ENCODE measurements at regions not wholly inside any gene's neighbourhood (a gene's known extent, or its start where the extent isn't known, plus 50 kb on each side); places are given as distances from the start of the nearest gene placed in this dataset.

DNA sequence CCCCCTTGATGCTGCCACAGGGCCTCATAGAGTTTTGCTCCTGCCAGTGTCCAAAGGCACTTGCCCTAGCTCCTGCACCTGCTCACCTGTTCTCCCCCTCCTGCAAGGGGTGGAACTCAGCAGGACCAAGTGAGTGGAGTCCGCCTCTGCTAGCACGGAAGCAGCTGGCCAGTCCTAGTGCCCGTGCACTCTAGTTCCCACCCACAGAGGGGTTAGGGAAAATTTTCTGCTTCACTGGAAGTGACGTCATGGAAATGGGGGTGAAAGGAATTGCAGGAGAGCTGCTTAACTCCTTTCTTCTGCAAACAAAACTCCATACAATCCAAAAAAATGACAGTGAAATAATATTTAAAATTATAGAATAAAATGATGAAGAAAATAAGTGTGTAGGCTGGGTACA is 609.7 kb upstream of the SLITRK1 start:
- no peak for TF ChIP-seq POLR2A (IDR thresholded peaks at IDR 0.05; ENCODE audit: low read depth, low read length)
- DNase-seq (ENCODE audit: insufficient read length, low spot score) (no peak), FAIRE-seq (no peak)

DNA sequence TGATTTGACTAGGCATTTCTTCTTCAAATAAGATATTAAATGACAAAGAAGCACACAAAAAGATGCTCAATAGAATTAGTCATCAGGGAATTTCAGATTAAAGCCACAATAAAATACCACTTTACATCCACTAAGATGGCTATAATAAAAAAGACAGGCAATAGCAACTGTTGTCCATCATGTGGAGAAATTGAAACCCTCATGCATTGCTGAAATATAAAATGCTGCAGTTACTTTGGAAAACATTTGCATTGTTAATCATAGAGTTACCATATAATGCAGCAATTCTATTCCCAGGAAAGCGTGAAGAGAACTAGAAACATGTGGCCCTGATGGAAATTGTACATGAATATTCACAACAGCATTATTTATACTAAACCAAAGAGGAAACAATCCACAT is 605.5 kb upstream of the SLITRK1 start:
- no peak for DNase-seq (ENCODE audit: insufficient read length, low spot score)
- FAIRE-seq: no peak
- TF ChIP-seq POLR2A (IDR thresholded peaks at IDR 0.05; ENCODE audit: low read depth, low read length): no peak

DNA sequence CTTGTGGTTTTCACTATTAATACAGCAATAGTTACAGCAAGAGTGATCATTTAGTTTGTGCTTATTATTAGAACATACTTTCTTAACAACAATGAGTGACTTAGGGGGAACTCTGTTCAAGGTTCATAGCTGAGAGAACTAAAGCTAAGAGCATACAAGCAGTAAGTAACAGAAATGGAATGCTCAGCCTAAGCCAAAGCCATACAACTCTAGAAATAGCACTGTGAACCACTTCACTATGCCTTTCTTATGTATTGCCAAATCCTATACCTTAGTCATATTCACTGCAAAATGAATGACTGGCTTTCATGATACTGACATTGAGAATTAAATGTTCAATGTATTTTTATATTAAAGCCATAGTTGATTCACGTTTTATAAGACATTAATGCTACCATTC is 599.7 kb upstream of the SLITRK1 start:
- DNase-seq (ENCODE audit: insufficient read length, low spot score): no peak
- peak; percentile 50 for FAIRE-seq
- TF ChIP-seq POLR2A (IDR thresholded peaks at IDR 0.05; ENCODE audit: low read depth, low read length): no peak

GRCh38 chr13:84479656-84480055 is 597.4 kb upstream of the SLITRK1 start:
- TF ChIP-seq POLR2A (IDR thresholded peaks at IDR 0.05; ENCODE audit: low read depth, low read length): no peak
- no peak for DNase-seq (ENCODE audit: insufficient read length, low spot score)
- peak; percentile 86 for FAIRE-seq

- TF ChIP-seq POLR2A (IDR thresholded peaks at IDR 0.05; ENCODE audit: low read depth, low read length): no peak
- DNase-seq (ENCODE audit: insufficient read length, low spot score) (no peak), FAIRE-seq (no peak)
Measured at GRCh38 chr13:84470528-84470927, 588.3 kb upstream of the SLITRK1 start.

DNA sequence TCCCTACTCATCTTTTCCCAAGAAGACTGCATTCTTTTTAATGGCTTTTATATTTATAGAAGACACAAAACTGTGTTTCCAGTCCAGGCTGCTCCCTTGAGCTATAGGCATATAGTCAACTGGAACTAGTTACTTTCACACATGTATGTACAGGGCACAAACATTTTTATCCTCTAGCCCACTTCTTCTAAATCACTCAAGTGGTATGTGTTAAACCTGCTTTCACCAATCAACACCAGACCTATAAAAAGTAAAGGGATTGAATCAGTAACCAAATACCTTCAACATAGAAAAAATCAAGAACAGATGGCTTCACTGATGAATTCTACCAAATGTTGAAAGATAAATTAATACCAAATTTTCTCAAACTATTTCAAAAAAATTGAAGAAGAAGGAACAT is 584.2 kb upstream of the SLITRK1 start:
- no peak for FAIRE-seq
- DNase-seq (ENCODE audit: insufficient read length, low spot score): no peak
- TF ChIP-seq POLR2A (IDR thresholded peaks at IDR 0.05; ENCODE audit: low read depth, low read length): no peak

DNA sequence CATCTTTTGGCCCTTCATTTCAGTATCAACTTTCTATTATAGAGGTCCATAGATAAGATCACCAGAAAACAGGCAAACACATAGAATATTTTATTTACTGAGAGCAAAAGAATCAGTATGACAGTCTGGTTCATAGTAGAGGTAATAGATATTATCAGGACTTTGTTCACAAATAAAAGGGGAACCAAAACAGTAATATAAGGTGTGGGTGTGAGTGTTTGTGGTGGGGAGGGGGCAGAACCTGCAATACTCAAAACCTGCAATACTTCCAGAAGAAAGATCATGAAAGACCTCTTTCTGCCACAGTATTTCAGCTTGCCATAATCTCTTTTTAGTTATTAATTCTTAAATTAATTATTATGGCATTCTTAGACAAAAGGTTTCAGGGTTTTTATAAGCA is 578.7 kb upstream of the SLITRK1 start:
- TF ChIP-seq POLR2A (IDR thresholded peaks at IDR 0.05; ENCODE audit: low read depth, low read length): no peak
- DNase-seq (ENCODE audit: insufficient read length, low spot score) (no peak), FAIRE-seq (no peak)

GRCh38 chr13:84455143-84455905 is 573.0 kb upstream of the SLITRK1 start:
- FAIRE-seq (peak; percentile 30), DNase-seq (ENCODE audit: insufficient read length, low spot score) (no peak)
- no peak for TF ChIP-seq POLR2A (IDR thresholded peaks at IDR 0.05; ENCODE audit: low read depth, low read length)

DNA sequence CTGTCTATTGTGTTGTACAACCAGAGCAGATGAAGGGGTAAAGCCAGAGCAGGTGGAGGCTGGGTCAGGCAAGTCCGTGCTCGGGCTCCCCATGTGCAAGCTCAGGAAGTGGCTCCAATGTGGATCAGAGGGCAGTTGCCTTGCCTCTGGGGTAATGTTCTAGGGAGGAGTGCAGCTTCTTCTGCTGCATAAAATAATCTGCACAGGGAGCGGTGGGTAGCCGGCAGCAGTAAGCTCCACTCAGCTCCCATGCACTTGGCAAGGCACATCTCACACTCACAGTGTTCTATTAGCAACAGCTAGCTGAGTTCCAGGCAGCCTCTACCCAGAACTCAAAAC is 565.3 kb upstream of the SLITRK1 start:
- TF ChIP-seq POLR2A (IDR thresholded peaks at IDR 0.05; ENCODE audit: low read depth, low read length): no peak
- FAIRE-seq: no peak
- DNase-seq (ENCODE audit: insufficient read length, low spot score): no peak

DNA sequence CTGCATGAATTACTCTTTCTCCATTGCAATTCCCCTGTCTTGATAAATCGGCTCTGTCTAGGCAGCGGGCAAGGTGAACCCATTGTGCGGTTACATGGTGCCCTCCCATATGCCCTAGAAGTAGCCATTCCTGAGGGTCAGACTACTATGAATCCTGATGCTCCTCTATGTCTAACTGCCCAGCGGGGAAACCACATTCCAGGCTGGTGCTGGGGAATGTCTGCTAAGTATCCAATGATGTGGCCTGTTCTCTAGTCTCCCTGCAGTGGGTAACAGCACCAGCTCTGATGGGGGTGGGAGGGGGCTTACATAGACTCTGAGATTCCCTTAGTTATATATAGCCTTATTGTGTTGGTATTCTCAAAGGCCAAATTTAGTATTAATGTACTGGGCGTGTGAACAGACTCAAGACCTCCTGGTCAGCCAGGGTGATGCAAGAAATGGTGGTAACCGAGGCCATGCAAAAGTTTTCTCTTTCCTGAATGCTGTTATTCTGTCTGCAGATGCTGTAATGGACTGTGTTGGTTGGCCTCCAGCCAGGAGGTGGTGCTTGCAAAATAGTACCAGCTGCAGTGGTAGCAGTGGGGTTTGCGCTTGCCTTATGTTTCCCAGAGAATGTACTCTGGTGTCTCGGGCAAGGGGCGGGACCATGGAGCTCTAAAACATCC is 564.8 kb upstream of the SLITRK1 start:
- FAIRE-seq (no peak), DNase-seq (ENCODE audit: insufficient read length, low spot score) (no peak)
- no peak for TF ChIP-seq POLR2A (IDR thresholded peaks at IDR 0.05; ENCODE audit: low read depth, low read length)

DNA sequence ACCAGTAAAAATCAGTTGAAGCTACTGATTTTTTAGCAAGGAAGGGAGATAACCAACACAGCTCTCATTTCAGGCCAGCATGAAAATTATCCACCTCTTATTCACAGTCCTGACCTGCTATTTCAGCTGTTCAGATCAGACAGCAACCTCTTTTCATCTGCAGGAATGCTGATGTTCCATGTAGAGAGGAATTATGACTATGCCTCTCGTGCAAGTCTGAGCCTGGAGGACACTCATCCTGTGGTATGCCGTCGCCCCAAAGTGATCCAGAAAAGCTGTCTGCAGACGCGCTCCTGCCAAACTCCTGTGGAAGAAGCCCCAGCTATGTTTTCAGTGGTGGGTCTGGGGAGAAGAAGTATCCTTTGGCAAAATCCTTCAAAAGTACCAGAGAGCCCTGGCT is 563.5 kb upstream of the SLITRK1 start:
- FAIRE-seq: peak; percentile 33
- TF ChIP-seq POLR2A (IDR thresholded peaks at IDR 0.05; ENCODE audit: low read depth, low read length): no peak
- DNase-seq (ENCODE audit: insufficient read length, low spot score): no peak

- no peak for TF ChIP-seq POLR2A (IDR thresholded peaks at IDR 0.05; ENCODE audit: low read depth, low read length)
- no peak for DNase-seq (ENCODE audit: insufficient read length, low spot score)
- no peak for FAIRE-seq
Measured at GRCh38 chr13:84443463-84443862, 561.2 kb upstream of the SLITRK1 start.

DNA sequence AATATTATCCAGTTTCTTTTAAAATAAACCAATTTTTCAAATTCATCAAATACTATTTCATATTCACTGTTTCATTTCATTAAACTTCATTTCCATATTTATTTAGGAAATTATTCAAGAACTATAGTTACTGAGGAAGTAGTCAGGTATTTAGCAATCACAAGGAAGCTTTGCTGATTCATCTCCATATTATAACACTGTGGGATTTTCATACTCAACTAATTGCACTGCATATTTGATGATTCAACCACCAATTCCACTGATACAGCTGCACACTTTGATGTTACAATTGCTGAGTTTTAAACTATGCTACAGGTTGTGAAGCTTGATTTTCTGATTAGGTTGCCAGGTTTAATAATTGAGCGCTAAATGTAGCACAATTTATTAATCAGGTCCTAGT is 556.8 kb upstream of the SLITRK1 start:
- no peak for TF ChIP-seq POLR2A (IDR thresholded peaks at IDR 0.05; ENCODE audit: low read depth, low read length)
- FAIRE-seq: peak; percentile 93
- no peak for DNase-seq (ENCODE audit: insufficient read length, low spot score)

GRCh38 chr13:84433024-84433423 is 550.8 kb upstream of the SLITRK1 start:
- FAIRE-seq (peak; percentile 99), DNase-seq (ENCODE audit: insufficient read length, low spot score) (peak; percentile 18)
- no peak for TF ChIP-seq POLR2A (IDR thresholded peaks at IDR 0.05; ENCODE audit: low read depth, low read length)

DNA sequence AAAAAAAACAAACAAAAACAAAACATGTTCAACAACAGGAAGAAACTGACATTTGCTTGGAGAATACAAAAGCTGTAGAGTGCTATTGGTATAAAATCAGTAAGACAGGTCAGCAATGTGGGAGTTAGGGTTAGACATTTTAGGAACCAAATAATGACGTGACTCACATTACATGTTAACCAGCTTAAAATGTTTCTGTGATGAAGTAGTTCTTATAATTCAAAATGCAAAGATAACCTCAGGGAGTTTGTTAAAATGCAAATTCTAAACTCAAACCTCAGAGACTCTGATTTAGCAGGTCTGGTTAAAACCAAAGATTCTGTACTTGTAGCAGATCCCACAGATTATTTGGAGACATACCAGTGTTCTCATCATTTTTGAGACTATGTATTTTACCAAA is 549.4 kb upstream of the SLITRK1 start:
- no peak for TF ChIP-seq POLR2A (IDR thresholded peaks at IDR 0.05; ENCODE audit: low read depth, low read length)
- FAIRE-seq (peak; percentile 84), DNase-seq (ENCODE audit: insufficient read length, low spot score) (no peak)
